Lung (tissue), 11 donors: ENCODE measurements at regions not wholly inside any gene's neighbourhood (a gene's known extent, or its start where the extent isn't known, plus 50 kb on each side); places are given as distances from the start of the nearest gene placed in this dataset.

Experiments used
- ATAC-seq: fragments of 200-7000 bp; cut with Tn5 transposase; one replicate; pipeline ENCODE4 v1.9.1; 2020; ENCODE audit warnings: moderate number of reproducible peaks; ENCODE audit not compliant: insufficient read depth, low FRiP score
- DNase-seq, 3 donors: peaks; one replicate each; pipeline ENCODE4 v3.0.0-alpha.2; 2013 to 2017
- H3K27ac ChIP-seq, 2 donors: one replicate each; pipeline ENCODE4 v1.5.1; 2013; ENCODE audit warnings: mild to moderate bottlenecking in 2 of 2, moderate library complexity in 2 of 2, control low read depth in 1 of 2, inconsistent platforms in 1 of 2, low read depth in 1 of 2, low read length in 1 of 2
- H3K27me3 ChIP-seq, 3 donors: one replicate each; pipeline ENCODE4 v1.5.1; 2013; ENCODE audit warnings: low read length in 2 of 3; ENCODE audit not compliant: control insufficient read depth in 3 of 3, insufficient read depth in 3 of 3
- H3K36me3 ChIP-seq, 4 donors: one replicate each; pipeline ENCODE4 v1.5.1; 2013; ENCODE audit warnings: low read length in 4 of 4, mild to moderate bottlenecking in 1 of 4, moderate library complexity in 1 of 4; ENCODE audit not compliant: control insufficient read depth in 4 of 4, insufficient read depth in 4 of 4
- H3K4me1 ChIP-seq, 5 donors: one replicate each; pipeline ENCODE4 v1.5.1; 2013; ENCODE audit warnings: low read length in 5 of 5, mild to moderate bottlenecking in 2 of 5, moderate library complexity in 1 of 5; ENCODE audit not compliant: control insufficient read depth in 5 of 5, insufficient read depth in 5 of 5
- H3K4me3 ChIP-seq: one replicate; pipeline ENCODE4 v1.5.1; 2013; ENCODE audit warnings: mild to moderate bottlenecking, control low read depth, moderate library complexity
- H3K9ac ChIP-seq, 2 donors: one replicate each; pipeline ENCODE4 v1.5.1; 2013; ENCODE audit warnings: low read length in 2 of 2, control low read depth in 1 of 2; ENCODE audit not compliant: insufficient read depth in 1 of 2
- H3K9me3 ChIP-seq, 4 donors: one replicate each; pipeline ENCODE4 v1.5.1; 2013; ENCODE audit warnings: low read length in 3 of 4, mild to moderate bottlenecking in 1 of 4, moderate library complexity in 1 of 4; ENCODE audit not compliant: control insufficient read depth in 4 of 4, insufficient read depth in 3 of 4
- WGBS, 2 donors: extraction: QIAGEN DNeasy Blood & Tissue Kit; methylation state at CpG; one replicate each; pipeline ENCODE4 v1.1.7; 2013; 5-methylcytosine and 5-hydroxymethylcytosine counted together
- TF ChIP-seq, protein P1 (sequence below): IDR thresholded peaks from 2 replicates; pipeline ENCODE4 v1.5.1; 2012; ENCODE audit warnings: mild to moderate bottlenecking; ENCODE audit errors: control extremely low read depth, extremely low read depth
- donor health status: control.
- donor health status: control.
- donor health status: Bipolar disorder and iron deficiency.
- donor health status: healthy.
- donor health status: DM: yes; HTN: yes; CAD: no.

DNA sequence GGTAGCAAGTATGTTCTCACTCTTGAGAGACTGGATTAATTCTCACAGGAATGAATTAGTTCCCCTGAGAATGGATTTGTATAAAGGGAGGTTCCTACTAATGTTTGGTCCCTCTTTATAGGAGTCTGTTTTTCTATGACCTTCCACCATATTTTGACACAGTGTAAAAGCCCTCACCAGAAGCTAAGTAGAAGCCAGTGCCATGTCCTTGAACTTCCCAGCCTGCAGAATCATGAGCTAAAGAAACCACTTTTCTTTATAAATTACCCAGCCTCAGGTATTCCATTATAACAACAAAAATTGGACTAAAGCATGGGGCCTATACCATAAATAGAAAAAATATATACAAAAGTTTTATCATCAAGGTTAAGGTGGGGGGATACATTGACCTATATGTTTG is 227.9 kb upstream of the DTNA start:
- no peak for ATAC-seq
- no peak for DNase-seq
- TF ChIP-seq, protein P1, sequence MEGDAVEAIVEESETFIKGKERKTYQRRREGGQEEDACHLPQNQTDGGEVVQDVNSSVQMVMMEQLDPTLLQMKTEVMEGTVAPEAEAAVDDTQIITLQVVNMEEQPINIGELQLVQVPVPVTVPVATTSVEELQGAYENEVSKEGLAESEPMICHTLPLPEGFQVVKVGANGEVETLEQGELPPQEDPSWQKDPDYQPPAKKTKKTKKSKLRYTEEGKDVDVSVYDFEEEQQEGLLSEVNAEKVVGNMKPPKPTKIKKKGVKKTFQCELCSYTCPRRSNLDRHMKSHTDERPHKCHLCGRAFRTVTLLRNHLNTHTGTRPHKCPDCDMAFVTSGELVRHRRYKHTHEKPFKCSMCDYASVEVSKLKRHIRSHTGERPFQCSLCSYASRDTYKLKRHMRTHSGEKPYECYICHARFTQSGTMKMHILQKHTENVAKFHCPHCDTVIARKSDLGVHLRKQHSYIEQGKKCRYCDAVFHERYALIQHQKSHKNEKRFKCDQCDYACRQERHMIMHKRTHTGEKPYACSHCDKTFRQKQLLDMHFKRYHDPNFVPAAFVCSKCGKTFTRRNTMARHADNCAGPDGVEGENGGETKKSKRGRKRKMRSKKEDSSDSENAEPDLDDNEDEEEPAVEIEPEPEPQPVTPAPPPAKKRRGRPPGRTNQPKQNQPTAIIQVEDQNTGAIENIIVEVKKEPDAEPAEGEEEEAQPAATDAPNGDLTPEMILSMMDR: no peak

DNA sequence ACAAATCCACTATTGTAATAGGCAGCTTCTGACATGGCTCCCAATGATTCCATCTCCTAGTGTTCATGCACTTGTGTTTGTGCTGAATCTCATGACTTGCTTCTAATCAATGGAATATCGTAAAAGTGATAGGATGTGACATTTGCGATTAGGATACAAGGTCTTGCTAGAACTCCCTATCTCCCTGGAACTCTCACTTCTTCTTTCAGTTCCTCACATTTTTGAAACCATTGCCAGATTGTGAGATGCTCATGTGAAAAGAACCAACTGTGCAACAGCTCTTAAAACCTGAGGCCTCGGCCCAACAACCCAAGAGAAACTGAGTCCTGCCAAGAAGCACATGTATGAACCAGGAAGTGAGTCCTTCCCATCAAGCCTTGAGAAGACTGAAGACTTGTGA is 226.9 kb upstream of the DTNA start:
- DNase-seq: no peak
- WGBS, 2 donors: 75 to 85% methylated on average over 3 of the region's 3 CpGs
- no peak overlapping the region for H3K27ac ChIP-seq

More for the DNA sequence above, 227.9 kb upstream of the DTNA start:
- H3K36me3 ChIP-seq: no peaks in the 10 kb centered on the region
- H3K27me3 ChIP-seq: no peaks in the 10 kb centered on the region
- H3K4me3 ChIP-seq: no peak overlapping the region
- H3K27ac ChIP-seq: no peak overlapping the region
- H3K9ac ChIP-seq: no peak overlapping the region
- peaks cover 0 to 2% (median 0%) of the 10 kb centered on the region in 4 donors for H3K9me3 ChIP-seq
- no peaks in the 10 kb centered on the region for H3K4me1 ChIP-seq

DNA sequence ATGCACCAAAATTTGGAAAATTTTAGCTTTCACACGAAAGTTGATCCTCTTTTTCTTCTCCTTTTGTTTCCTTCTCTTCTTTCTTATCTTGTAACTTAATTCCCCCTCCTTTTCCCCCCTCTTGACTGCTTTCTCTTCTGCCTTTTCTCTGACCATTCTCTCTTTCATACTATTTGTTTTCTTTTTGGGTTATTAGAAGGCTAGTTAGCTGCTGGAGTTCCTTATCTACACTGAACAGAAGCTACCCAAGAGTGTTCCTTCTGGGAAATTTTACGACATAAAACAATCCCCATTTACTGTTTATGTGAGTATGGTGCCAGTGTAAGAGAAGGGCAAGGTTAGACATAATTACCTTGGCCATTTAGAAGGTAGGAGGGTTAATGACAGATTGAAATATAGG is 218.4 kb upstream of the DTNA start:
- Histone ChIP-seq H3K36me3 (no peaks in the 10 kb centered on the region), H3K4me3 (no peak overlapping the region), H3K27ac (no peak overlapping the region), H3K9me3 (peaks cover 0 to 2% (median 0%) of the 10 kb centered on the region in 4 donors), H3K4me1 (peaks cover 0 to 9% (median 3%) of the 10 kb centered on the region in 5 donors), H3K9ac (no peak overlapping the region), H3K27me3 (peaks cover 5 to 57% (median 39%) of the 10 kb centered on the region in 3 donors)
- no peak for DNase-seq
- TF ChIP-seq, protein P1: no peak
- ATAC-seq: no peak
- WGBS, 2 donors: 31 to 48% methylated on average over 2 of the region's 2 CpGs

More for the DNA sequence above, 226.9 kb upstream of the DTNA start:
- TF ChIP-seq, protein P1: no peak
- no peaks in the 10 kb centered on the region for H3K27me3 ChIP-seq
- peaks cover 0 to 2% (median 0%) of the 10 kb centered on the region in 4 donors for H3K9me3 ChIP-seq
- no peaks in the 10 kb centered on the region for H3K4me1 ChIP-seq
- no peak for ATAC-seq
- H3K36me3 ChIP-seq: no peaks in the 10 kb centered on the region
- H3K9ac ChIP-seq: no peak overlapping the region
- no peak overlapping the region for H3K4me3 ChIP-seq

DNA sequence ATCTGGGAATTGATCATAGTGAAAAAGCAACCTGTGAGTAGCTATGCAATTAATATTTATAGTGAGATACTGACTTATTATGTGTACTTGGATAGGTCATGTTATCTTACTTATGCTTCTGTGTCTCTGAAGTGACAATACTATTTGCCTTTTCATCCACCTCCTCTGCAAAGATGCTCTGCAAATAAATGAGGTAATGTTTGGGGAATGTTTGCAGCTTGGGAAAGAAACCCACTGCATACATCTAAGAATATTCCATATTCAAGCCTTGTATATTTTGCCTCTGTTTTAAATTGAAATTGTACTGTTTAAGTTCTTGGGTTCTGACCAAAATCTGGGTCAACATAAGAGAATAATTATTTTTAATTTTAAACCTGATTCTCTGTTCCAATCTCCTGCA is 217.4 kb upstream of the DTNA start:
- Histone ChIP-seq H3K27me3 (peaks cover 5 to 63% (median 44%) of the 10 kb centered on the region in 3 donors), H3K27ac (peak overlapping the region in 1 of 2 donors; percentile 98)
- TF ChIP-seq, protein P1: no peak

More for the DNA sequence above, 217.4 kb upstream of the DTNA start:
- Histone ChIP-seq H3K36me3 (no peaks in the 10 kb centered on the region), H3K4me1 (peaks cover 2 to 9% (median 3%) of the 10 kb centered on the region in 5 donors), H3K9ac (no peak overlapping the region), H3K4me3 (no peak overlapping the region), H3K9me3 (peaks cover 0 to 2% (median 0%) of the 10 kb centered on the region in 4 donors)
- ATAC-seq (no peak), DNase-seq (peak in 1 of 3 donors; percentile 8)
